PC-3 (cell line): ENCODE measurements at regions not wholly inside any gene's neighbourhood (a gene's known extent, or its start where the extent isn't known, plus 50 kb on each side); places are given as distances from the start of the nearest gene placed in this dataset.

ENCODE experiments used
- ATAC-seq: fragments of 200-7000 bp; cut with Tn5 transposase; 2 replicates; pipeline ENCODE4 v1.9.1; 2020; ENCODE audit warnings: mild to moderate bottlenecking, moderate library complexity
- BruUV-seq: library from RNA; stranded (reverse); fragments of 400-500 nt; replicated peaks from 2 replicates; lab custom pipeline; 2021; lab: Mats Ljungman, UMichigan
- CTCF ChIA-PET: fragments of 300-600 bp; sonication (Branson Sonifier 250); formaldehyde crosslinking; loops from one replicate; lab custom pipeline; 2022; ENCODE audit warnings: antibody characterized with exemption; lab: Charles Lee
- POLR2A ChIA-PET: fragments of 300-600 bp; sonication (Branson Sonifier 250); formaldehyde crosslinking; loops from one replicate; lab custom pipeline; 2022; ENCODE audit warnings: antibody characterized with exemption; ENCODE audit not compliant: unreplicated experiment; lab: Charles Lee
- DNase-seq: peaks from one replicate; pipeline ENCODE4 v3.0.0-alpha.2; 2015
- H2AFZ ChIP-seq: fragments of 300-600 bp; sonication (generic); 2 replicates; pipeline ENCODE4 v1.6.0; 2016; ENCODE audit warnings: antibody characterized with exemption, low read length
- H3F3A ChIP-seq: fragments of 300-600 bp; sonication (generic); one replicate; pipeline ENCODE4 v1.6.0; 2017; ENCODE audit warnings: antibody characterized with exemption, low read length, control low read depth, mild to moderate bottlenecking; ENCODE audit not compliant: unreplicated experiment
- H3K27ac ChIP-seq: fragments of 300-600 bp; sonication (generic); 2 replicates; pipeline ENCODE4 v1.5.1; 2016; ENCODE audit warnings: mild to moderate bottlenecking, low read length
- H3K27me3 ChIP-seq: fragments of 300-600 bp; sonication (generic); 2 replicates; pipeline ENCODE4 v1.6.1; 2016; ENCODE audit warnings: low read length, mixed read lengths
- H3K36me3 ChIP-seq: fragments of 300-600 bp; sonication (generic); 2 replicates; pipeline ENCODE4 v1.6.1; 2016; ENCODE audit warnings: low read depth, mixed run types, low read length, mixed read lengths
- H3K4me1 ChIP-seq: fragments of 300-600 bp; sonication (generic); 2 replicates; pipeline ENCODE4 v1.5.1; 2016; ENCODE audit warnings: low read length; ENCODE audit not compliant: insufficient read depth
- H3K4me2 ChIP-seq: fragments of 300-600 bp; sonication (generic); 2 replicates; pipeline ENCODE4 v1.6.0; 2016; ENCODE audit warnings: low read length
- H3K4me3 ChIP-seq: fragments of 300-600 bp; sonication (generic); 2 replicates; pipeline ENCODE4 v1.5.1; 2016; ENCODE audit warnings: mild to moderate bottlenecking, low read length, mixed read lengths
- H3K79me2 ChIP-seq: fragments of 300-600 bp; sonication (generic); 2 replicates; pipeline ENCODE4 v1.6.1; 2017; ENCODE audit warnings: low read length, mixed read lengths
- H3K9ac ChIP-seq: fragments of 300-600 bp; sonication (generic); 2 replicates; pipeline ENCODE4 v1.6.0; 2016; ENCODE audit warnings: mild to moderate bottlenecking, low read length
- H3K9me2 ChIP-seq: fragments of 300-600 bp; sonication (generic); replicated peaks from 2 replicates; pipeline ENCODE4 v1.6.1; 2016; ENCODE audit warnings: mixed run types, low read length, mixed read lengths
- H3K9me3 ChIP-seq: fragments of 300-600 bp; sonication (generic); 2 replicates; pipeline ENCODE4 v1.6.1; 2016; ENCODE audit warnings: low read length, mixed read lengths
- H4K20me1 ChIP-seq: fragments of 300-600 bp; sonication (generic); 2 replicates; pipeline ENCODE4 v1.6.1; 2016; ENCODE audit warnings: low read length, mixed read lengths
- EZH2 ChIP-seq: fragments of 300-600 bp; sonication (generic); IDR thresholded peaks from one replicate; pipeline ENCODE4 v1.6.1; 2017; ENCODE audit warnings: antibody characterized with exemption, mild to moderate bottlenecking, low read length; ENCODE audit not compliant: unreplicated experiment
- EZH2phosphoT487 ChIP-seq: fragments of 300-600 bp; sonication (generic); IDR thresholded peaks from 2 replicates; pipeline ENCODE4 v1.6.1; 2018; ENCODE audit warnings: mild to moderate bottlenecking, antibody characterized with exemption, low read length, borderline replicate concordance
- intact Hi-C: fragments of 100-400 bp; cut with micrococcal nuclease; formaldehyde crosslinking; loops from 2 replicates; pipeline ENCODE4 v1.9.0; 2023
- TF ChIP-seq, protein P1 (sequence below): fragments of 300-600 bp; sonication (generic); conservative IDR thresholded peaks from 2 replicates; pipeline ENCODE4 v1.5.1; 2017; ENCODE audit warnings: antibody characterized with exemption, low read depth, mild to moderate bottlenecking, low read length

DNA sequence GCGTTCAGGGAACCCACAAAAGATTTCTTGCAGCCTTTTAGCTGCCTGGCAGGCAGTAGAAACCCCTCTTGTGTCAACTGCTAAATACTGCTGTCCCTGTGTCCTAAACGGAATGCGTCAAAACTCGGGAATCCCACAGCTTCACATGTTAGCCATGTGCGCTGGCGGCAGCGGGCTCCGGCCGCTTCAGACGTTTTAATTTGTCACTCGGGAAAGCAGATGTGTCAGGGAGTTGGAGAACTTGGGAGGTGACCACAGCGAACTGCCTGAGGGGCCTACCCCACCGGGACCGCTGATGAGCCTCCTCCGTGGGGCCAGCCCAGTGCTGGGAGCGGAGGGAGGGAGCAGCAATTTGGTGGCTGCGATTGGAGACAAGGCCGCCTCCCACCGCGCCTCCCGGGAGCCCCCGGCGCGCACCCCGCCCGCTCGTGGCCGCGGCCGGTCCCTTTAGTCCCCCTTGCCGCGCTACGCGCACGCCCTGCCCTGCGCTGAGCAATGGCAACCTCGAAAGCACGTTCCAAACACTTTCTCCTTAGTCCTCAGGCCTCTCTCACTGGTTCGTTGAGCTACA, 146.1 kb upstream of the SATB2 start:
- no peaks in the 10 kb centered on the region for H3K9me3 ChIP-seq
- ATAC-seq (no peak), DNase-seq (no peak)
- no peaks in the 10 kb centered on the region for H3K36me3 ChIP-seq
- TF ChIP-seq EZH2phosphoT487 (no peak), EZH2 (no peak)
- TF ChIP-seq, protein P1, sequence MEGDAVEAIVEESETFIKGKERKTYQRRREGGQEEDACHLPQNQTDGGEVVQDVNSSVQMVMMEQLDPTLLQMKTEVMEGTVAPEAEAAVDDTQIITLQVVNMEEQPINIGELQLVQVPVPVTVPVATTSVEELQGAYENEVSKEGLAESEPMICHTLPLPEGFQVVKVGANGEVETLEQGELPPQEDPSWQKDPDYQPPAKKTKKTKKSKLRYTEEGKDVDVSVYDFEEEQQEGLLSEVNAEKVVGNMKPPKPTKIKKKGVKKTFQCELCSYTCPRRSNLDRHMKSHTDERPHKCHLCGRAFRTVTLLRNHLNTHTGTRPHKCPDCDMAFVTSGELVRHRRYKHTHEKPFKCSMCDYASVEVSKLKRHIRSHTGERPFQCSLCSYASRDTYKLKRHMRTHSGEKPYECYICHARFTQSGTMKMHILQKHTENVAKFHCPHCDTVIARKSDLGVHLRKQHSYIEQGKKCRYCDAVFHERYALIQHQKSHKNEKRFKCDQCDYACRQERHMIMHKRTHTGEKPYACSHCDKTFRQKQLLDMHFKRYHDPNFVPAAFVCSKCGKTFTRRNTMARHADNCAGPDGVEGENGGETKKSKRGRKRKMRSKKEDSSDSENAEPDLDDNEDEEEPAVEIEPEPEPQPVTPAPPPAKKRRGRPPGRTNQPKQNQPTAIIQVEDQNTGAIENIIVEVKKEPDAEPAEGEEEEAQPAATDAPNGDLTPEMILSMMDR = no peak
- H3K27me3 ChIP-seq = peaks cover 68% of the 10 kb centered on the region
- H3K79me2 ChIP-seq = no peaks in the 10 kb centered on the region
- no peak overlapping the region for H3K4me3 ChIP-seq
- no peaks in the 10 kb centered on the region for H4K20me1 ChIP-seq
- H3K9me2 ChIP-seq = no peaks in the 10 kb centered on the region
- H2AFZ ChIP-seq = no peak overlapping the region
- no TSS peak for BruUV-seq
- intact Hi-C loops = loop anchor here (10.0 kb wide), 1 partner anchor 261 kb away; no protein-coding TSS in a partner anchor
- H3K4me1 ChIP-seq = no peaks in the 10 kb centered on the region
- H3K9ac ChIP-seq = no peak overlapping the region
- no peaks in the 10 kb centered on the region for H3F3A ChIP-seq
- no peak overlapping the region for H3K4me2 ChIP-seq
- ChIA-PET CTCF (no interaction called here), POLR2A (no interaction called here)
- H3K27ac ChIP-seq = no peak overlapping the region

DNA sequence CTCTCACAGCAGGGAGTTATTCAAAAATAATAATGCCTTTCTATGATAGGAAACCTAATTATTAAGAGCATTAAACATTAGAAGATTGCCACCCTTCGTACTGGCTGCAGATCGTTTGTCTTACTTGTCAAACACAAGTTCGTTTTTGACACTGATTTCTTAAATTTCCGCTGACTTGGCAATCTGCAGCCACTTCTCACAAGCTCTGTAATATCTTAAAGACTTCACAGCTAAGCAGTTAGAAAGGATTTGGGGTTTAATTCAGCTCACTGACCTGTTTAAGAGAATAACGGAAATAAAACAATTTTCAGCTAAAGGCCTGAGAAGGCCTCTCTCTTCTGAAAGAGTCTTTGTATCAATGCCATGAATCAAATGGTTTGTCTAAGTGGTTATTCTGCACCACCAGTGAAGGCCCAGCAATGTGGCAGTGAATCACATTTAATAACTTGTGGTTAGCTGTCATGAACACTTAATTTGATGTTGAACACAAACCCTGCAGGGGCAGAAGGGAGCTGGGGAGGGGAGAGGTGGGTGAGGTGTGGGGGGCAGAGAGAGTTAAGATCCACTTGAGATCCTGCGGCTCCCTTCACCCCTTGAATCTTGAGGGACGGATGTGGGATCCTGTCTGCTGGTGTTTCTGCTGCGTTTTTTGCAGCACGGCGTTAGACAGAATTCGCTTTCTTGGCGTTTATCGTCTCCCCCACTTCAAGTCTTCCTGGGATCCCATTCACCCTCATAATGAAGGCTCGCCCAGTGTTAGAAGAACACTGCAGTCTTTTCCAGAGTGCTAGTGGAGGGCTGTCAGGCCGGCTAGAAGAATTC, 145.4 kb upstream of the SATB2 start:
- H3K9me3 ChIP-seq = no peaks in the 10 kb centered on the region
- H3K27ac ChIP-seq = no peak overlapping the region
- H3K79me2 ChIP-seq = no peaks in the 10 kb centered on the region
- DNase-seq (no peak), ATAC-seq (no peak)
- no peaks in the 10 kb centered on the region for H3K9me2 ChIP-seq
- no peaks in the 10 kb centered on the region for H4K20me1 ChIP-seq
- H3K27me3 ChIP-seq = peaks cover 65% of the 10 kb centered on the region
- CTCF ChIA-PET = no interaction called here
- H3K4me1 ChIP-seq = no peaks in the 10 kb centered on the region
- H3F3A ChIP-seq = no peaks in the 10 kb centered on the region
- POLR2A ChIA-PET = no interaction called here
- no peak overlapping the region for H2AFZ ChIP-seq
- TF ChIP-seq EZH2phosphoT487 = no peak
- TF ChIP-seq EZH2 = no peak
- TF ChIP-seq, protein P1 = no peak
- intact Hi-C loops = loop anchor here (10.0 kb wide), 1 partner anchor 262 kb away; no protein-coding TSS in a partner anchor
- H3K36me3 ChIP-seq = no peaks in the 10 kb centered on the region
- H3K9ac ChIP-seq = no peak overlapping the region
- no peak overlapping the region for H3K4me3 ChIP-seq
- no peak overlapping the region for H3K4me2 ChIP-seq
- no TSS peak for BruUV-seq
